Fibroblast of skin of left biceps (primary cell): ENCODE measurements at regions not wholly inside any gene's neighbourhood (a gene's known extent, or its start where the extent isn't known, plus 50 kb on each side); places are given as distances from the start of the nearest gene placed in this dataset.

Experiments used
- DNase-seq, 2 experiments: peaks; one replicate each; pipeline ENCODE4 v3.0.0-alpha.2; 2013; ENCODE audit warnings: low read depth in 2 of 2

DNA sequence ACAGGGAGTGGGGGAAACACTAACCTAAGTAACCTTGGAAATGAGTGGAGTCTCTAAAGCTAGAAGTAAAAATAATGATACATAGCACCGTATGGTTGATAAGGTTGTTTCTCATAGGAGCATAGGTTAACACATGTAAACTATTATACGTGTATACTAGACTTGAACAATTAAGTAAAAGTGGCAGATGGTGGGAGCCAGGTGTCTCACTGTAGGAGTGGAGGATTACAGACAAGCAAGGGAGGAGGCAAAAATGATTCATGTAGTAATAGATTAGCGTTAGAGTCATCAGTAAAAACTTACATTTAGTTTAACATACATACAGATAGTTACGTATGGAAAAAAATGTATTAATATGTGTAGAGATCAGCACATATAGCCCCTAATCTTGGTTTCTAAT is 138.4 kb upstream of the DSCAM start:
- DNase-seq, result no peak

DNA sequence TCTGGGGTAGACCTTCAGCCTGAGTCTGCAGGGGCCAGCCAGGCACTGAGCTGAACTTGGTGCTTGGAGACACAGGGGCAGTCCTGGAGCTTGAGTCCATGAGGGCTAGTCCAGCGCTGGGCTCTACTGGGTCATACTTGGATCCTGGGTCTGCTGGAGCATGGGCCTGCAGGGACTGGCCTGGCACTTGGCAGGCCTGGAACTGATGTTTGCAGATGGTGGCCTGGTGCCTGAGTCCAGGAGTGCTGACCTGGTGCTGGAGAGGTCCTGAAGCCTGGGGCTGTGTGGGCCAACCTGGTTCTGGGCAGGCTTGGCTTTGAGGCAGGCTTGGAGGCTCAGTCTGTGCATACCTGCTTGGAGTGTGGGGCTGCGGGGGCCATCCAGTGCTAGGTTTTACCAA is 143.4 kb upstream of the DSCAM start:
- no peak for DNase-seq

DNA sequence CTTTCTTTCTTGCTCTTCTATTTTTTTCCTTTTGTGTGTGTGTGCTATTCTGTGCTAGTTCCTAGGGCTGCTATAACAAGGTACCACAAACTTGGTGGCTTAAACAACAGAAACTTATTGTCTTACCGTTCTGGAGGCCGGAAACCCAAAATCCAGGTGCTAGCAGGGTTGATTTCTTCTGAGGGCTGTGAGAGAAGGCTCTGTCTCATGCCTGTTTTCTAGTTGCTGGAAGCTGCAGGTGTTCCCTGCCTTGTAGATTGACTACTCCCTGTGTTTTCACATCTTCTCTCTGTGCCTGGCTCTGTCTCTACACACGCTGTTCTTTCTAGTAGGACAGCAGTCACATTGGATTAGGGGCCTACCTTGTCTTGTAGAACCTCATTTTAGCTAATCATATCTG is 150.9 kb upstream of the DSCAM start:
- DNase-seq, result no peak

DNA sequence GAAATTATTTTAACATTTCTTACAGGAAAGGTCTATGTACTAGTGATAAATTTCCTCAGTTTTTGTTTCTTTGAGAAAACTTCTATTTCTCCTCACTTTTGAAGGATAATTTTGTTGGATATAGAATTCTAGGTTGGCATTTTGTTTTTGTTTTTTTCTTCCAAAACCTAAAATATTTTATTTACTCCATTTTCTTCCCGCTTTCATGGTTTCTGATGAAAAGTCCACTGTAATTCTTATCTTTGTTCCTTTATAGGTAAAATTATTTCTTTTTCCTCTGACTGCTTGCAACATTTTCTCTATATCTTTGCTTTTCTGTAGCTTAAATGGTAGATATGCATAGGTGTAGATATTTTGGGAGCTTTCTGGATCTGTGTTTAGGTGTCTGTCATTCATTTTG is 153.9 kb upstream of the DSCAM start:
- DNase-seq, result no peak

DNA sequence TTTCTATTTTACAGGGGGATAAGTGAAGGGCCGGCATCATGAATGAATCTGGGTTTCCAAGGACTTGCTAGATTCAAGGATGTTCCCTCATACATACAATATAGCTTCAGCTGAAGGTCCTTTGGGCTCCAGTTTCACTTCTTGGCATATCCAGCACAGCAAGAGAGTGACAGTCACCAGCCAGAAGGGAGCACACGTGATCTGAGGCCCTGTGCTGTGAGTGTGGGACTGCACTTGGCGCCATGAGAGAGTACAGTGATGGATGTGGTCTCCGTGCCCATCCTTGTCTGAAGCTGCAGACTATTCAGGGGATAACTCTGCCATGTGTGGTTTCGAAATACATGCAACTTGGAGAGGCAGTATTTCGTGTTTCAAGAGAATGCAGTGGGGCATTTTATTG is 159.7 kb upstream of the DSCAM start:
- no peak for DNase-seq

DNA sequence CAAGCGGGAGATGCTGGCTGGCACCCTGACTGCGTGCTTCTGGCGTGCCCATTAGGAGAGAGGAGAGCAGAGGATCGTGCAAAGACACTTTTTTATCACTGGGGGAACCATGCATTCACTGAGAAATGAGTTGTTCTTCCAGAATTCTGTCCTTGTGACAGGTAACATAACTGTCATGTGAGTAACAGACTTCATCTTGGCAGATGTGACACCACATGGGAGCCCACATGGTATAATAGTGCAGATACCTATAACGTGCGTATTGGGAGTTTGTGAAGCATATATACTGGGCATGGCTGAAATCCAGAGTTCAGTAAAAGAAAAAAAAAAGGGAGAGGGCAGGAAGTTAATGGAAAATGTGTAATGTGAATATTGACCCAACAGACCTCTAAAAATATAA is 159.6 kb upstream of the BACE2 start:
- no peak for DNase-seq

DNA sequence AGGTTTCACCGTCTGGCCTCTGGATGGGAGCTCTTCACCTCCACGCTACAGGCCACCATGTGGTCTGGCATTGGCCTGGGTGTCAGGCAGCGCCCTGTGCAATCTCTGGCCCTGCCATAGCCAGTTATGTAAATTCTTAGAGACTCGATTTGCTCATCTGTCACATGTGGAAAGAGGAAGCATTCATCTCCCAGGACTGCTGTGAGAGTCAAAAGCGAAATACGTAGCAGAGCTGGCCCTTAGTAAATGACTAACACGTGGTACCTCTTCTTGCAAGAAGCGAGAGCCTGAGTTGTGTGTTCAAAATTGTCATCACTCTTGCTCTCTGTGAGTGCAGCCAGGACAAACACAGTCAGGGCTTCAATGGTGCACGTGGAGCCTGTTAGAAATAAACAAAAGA is 159.0 kb upstream of the BACE2 start:
- no peak for DNase-seq

DNA sequence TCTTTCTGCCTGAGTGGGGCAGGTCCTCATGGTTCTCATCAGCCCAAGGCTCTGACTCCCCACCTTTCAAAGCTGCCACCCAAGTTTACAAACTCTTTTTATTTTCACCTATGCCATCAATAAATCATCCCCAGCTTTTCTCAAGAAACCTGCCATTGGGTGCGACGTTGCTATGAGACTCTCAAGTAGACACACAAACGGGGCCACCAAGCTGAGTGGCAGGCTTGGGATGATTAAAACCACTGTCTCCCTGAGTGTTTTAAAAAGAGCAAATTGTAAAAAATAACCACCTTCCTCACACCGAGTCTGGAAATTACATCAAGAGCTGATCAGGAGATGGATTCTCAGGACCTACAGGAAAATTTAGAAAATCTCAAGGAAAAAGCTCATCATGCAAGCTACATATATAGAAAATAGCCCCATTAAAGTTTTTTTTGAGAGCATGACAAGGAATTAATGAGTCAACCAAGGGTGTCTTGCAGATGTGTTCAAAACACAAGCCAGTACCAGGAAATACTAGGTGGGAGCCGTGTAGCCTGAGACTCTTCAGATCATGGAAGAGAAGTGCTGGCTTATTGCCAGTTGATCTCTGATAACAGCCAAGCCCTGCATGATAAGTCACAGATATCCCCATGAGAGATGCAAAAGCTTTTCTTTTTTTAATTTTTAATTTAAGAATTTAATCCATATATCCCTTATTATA is 158.4 kb upstream of the BACE2 start:
- no peak for DNase-seq

DNA sequence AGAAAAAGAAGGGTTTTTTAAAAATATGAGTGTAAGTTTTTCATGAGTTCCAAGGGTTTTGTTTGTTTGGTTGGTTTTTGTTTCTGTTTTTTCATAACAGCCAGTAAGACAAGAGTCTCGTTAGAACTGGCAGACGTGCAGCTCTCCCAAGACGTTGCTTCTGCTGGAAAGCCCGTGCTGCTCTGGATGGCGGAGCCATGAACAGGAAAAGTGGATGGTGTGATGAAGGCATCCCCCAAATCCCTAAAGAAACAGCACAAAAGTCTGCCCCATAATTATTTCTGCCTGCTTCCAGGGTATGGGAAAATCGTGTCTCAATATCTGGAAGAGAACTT is 157.9 kb upstream of the BACE2 start:
- DNase-seq, result no peak

DNA sequence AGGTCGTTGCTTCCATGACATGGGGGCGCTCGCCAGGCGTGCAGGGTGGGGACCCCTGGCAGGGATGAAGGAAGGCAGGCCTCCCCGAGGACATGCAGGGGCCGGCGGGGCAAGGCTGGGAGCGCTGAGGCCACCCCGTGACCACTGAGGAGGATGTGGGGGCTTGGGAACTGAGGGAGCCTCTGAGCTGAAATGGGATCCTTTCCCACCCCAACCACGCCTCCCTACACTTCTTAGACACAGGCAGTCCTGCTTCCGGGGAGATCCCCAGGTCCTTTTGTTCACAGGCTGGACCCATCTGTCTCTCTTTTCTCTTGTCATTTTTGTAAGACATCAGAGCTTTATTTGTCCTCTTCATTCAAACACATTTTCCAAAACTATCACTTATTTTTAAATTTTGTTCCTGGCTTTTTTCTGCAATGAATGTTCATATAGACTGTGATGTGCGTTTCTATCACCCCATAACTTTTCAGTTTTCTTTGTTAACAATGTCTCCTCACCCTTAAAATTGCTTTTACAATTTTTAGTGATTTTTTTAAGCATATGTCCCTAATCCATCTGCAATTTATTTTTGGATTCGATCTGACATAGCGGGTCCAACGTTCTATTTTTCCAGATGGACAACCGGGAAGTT is 156.7 kb upstream of the BACE2 start:
- no peak for DNase-seq

DNA sequence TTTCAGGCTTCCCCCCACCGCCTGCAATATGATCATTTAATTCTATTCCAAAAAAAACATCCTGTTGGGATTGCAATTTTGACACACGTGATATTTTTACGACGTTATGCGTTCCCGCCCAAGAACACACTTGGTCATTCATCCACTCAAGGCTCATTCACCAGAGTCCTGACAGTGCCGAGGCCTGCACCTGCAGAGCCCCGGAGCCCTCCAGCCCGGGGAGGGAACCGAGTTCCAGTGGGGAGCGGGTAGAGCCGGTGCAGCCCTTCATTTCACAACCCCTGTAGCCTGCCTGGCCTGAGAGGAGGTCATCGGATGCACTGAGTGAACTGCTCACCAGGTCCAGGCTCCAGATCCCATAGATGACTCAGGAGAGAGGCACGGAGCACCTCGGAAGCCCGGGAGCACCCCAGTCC is 156.0 kb upstream of the BACE2 start:
- DNase-seq, result no peak

DNA sequence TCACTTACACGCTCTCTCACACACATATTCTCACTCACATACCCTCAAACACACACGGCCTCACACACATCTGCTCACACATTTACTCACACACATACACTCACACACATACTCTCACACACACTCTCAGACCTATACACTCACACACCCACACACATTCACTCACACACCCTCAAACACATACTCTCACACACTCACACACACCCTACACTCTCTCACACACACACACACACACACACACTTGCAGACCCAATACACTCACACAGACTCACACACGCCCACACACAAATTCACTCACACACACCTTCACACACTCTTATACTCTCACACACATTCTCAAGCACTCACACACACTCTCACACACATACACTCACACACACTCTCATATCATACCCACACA is 155.5 kb upstream of the BACE2 start:
- DNase-seq, result no peak

DNA sequence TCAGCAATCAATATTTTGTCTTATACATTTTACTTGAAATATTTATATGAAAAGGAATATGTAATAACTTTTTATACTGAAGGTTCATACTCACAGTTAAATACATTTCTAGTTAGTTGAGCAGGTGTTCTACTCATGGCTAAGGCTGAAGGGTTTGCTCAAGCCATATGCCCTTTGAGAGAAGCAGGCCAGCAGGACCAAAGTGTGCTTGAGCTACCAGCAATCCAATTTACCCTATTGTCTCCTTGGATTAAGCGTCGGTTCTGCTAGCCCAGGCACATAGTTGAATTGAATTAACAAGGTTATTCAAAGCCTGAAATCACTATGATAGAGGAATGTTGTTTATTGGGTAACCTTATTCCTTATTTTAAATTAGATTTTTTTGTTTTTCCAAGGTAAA is 151.5 kb upstream of the BACE2 start:
- DNase-seq, result no peak

DNA sequence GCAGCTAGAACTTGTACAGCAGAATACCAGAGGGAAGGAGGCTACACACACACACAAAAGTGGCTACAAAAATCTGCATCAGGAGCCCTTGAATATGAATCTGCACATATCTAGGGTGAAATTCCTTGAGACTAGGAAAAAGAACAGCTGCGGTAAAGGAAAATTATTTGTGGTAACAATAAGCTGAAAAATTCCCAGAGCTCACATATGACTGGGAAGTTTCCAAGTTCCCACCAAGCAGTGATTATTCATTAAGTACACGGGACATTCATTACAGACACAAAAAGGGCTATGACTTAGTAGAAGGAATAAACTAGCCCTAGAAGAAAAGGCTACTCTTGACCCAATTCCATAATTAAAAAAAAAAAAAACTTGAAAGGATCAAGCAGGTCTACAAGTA is 149.5 kb upstream of the BACE2 start:
- DNase-seq, result no peak

DNA sequence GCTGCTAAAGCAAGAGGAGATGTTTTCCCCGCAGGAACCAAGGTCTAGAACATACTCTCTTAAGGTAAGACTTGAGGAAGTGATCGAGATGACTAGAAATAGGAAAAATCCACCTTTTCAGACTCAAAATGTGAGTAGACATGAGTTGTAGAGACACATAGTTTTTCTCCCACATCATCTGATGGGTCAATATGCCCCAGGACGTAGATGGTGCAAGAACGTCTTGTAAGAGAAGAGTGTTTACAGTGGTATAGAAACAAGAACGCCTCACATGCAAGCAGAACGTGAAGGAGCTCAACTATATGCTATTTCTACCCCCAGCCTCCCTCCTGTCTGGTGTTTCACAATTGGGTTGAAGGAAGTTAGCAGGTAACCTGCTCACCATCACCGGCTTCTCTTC is 144.0 kb upstream of the BACE2 start:
- DNase-seq, result no peak

DNA sequence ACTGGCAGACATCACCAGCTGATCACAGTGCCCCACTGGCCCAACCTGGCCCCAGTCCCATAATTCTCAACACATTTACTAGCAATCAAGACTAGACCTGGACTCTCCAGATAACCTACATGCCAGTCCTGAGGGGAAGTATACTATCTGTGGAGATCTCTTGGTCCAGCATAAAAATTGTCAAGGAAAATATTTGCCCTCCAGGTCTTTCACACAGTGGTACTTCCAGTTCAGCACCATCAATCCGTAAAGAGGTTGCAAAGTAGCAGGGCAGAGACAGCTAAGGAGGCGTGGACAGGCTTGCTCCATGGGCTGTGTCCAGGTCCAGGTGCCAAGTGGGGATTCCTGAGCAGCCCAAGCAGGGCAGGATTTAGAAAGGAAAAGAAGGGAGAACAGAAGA is 143.6 kb upstream of the BACE2 start:
- no peak for DNase-seq

DNA sequence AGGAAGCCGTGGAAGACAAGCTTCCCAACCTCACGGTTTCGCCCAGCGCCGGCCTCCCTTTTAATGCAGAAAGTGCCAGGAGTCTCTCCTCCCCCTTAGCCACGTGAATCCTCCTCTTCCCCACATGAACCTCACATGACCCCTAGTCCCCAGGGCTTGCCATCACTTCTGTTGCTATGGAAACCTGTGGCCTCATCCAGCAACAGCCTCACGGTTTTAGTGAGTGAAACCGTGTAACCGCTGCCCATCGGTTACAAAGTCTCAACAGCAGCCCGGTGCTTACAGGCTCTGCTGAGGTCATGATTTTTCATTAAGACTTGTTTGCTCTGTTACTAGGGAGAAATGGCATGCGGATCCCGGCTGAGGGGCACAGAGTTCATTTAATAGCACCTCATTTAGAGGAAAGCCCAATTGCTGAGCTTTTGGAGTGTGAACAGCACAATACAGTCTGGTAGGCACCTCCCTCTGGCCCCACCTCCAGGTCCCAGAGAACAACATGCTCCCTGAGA is 143.2 kb upstream of the BACE2 start:
- DNase-seq, result no peak

DNA sequence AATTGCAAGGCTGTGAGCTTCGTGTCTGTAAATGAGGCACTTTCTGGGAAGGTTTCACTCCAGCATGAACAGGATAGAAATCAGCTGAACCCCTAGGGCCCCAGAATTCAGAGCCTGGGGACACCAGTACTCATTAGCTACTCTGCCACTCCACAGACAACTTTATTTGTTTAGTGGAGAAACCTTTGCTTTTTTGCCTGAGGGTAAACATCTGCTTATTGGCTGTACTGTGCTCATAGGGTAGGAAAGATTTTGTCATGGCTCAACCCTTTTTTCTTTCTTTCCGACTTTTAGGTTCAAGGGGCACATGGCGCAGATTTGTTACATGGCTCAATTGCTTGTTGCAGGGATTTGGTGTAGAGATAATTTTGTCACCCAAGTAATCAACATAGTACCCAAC is 138.4 kb upstream of the BACE2 start:
- DNase-seq, result no peak

DNA sequence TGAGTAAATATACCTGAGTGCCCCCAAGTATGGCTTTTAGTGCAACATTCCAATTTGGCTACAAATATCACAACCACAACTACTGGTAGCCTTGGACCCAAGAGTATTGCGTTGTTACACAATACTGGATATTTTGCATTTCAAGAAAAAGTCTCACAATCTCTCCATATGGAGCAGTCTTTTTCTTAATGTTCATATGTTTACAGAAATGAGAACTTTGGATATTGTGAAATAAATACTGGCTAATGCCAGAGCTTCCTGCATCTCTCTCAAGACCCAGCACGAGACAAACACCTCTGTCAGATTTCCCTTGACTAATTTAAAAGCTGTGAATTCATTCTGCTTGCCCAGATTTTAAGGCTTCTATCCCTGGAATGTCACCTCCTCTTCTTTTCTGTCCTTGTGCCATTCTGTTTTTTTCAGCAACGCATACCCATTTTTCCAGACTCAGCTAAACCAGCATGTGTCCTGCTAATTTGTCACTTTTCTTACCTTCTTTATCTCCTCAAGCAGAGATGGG is 136.2 kb upstream of the BACE2 start:
- no peak for DNase-seq

DNA sequence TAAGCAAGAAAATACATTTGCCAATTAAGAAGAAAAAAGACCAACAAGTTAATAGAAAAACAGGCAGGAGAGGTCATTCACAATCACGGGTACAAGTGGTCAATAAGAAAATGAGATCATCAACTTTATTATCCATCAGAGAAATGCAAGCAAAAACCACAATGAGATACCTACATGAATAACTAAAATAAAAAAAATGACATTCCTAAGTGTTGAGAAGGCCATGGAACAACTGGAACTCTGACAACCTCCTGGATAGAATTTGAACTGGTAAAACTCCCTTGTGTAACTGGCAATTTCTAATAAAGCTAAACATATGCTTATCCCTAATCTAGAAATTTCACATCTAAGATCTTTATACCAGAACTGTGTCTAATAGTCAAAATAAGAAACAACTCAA is 135.4 kb upstream of the BACE2 start:
- peak in 1 of 2 experiments; percentile 30 for DNase-seq

DNA sequence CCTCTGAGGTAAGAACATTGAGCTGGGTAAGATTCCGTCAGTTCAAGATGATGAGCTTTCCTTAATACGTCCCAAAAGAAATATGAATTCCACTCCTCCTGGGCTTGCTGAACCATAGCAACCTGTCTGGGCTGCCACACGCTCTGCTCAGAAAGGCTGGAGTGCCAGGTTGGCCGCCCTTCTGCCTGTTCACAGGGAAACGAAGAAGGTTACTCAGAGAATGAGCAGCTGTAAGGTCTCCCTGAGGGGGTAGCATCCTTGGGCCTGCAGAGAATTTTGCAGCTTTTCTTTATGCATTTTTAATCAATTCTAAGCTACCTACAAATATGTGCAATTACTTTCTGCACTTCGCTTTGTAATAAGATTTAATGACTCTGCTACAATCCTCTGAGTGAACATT is 130.7 kb upstream of the BACE2 start:
- no peak for DNase-seq

DNA sequence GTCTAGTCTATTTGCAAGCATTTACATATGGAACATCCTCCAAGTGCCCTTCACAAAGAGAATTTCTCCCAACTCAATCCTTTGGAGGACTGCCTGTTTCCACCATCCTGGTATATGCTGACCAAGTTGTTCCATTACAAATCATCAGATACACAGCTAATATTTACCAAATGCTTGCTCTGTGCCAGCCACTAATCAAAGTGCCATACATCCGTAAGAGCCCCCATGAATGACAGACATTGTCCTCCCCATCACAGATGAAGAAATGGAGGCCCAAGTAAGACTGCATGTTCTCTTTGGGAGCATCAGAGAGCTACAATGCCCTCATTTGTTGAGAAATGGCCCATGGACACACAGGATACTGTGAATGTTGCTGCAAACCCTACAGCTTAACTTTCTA is 130.0 kb upstream of the BACE2 start:
- no peak for DNase-seq

DNA sequence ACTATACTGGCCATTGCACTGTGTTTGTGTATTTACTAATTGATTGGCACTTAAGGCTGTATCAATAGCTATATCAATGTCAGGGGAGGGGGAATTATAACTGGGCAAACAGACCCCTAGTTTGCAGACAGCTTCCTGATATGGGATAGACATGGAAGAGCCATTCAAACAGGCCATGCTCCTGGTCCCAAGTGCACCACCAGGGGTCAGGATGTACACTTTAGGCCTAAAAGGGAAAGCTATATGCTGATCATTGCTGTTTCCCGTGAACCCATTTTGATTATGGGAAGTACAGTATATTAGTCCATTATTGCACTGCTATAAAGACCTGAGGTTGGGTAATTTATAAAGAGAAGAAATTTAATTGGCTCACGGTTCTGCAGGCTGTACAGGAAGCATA is 124.9 kb upstream of the BACE2 start:
- no peak for DNase-seq
